Endothelial cell of umbilical vein (primary cell): ENCODE measurements at regions not wholly inside any gene's neighbourhood (a gene's known extent, or its start where the extent isn't known, plus 50 kb on each side); places are given as distances from the start of the nearest gene placed in this dataset.

Source experiments
- BruUV-seq: library from RNA; stranded (reverse); fragments of 400-500 nt; replicated peaks from 2 replicates; lab custom pipeline; 2021; lab: Mats Ljungman, UMichigan
- CTCF ChIA-PET: fragments of 300-600, 350-600 bp; sonication (Branson Sonifier 250); formaldehyde crosslinking; loops from one replicate; lab custom pipeline; 2021; ENCODE audit warnings: antibody characterized with exemption, inconsistent platforms; lab: Charles Lee
- POLR2A ChIA-PET: fragments of 300-600, 350-600 bp; sonication (Branson Sonifier 250); formaldehyde crosslinking; loops from one replicate; lab custom pipeline; 2021; ENCODE audit warnings: antibody characterized with exemption, inconsistent platforms; lab: Charles Lee
- DNase-seq: peaks from one replicate; pipeline ENCODE4 v3.0.0-alpha.2; 2011; ENCODE audit warnings: low read depth, low spot score
- FAIRE-seq: peaks from 2 replicates; lab custom pipeline; 2011; peaks lifted over from hg19 to GRCh38; lab: Jason Lieb, UNC
- H2AFZ ChIP-seq: 2 replicates; pipeline ENCODE4 v1.6.0; 2012; ENCODE audit warnings: low read depth, low read length, control low read depth, inconsistent platforms
- H3K27ac ChIP-seq: 2 replicates; pipeline ENCODE4 v1.5.1; 2011; ENCODE audit warnings: low read depth, mild to moderate bottlenecking, control low read depth, low read length, moderate library complexity; ENCODE audit not compliant: insufficient read depth
- H3K27me3 ChIP-seq, 2 experiments: 2 replicates each; pipeline versions ENCODE4 v1.6.0 to v1.6.1; 2011; ENCODE audit warnings: low read length in 2 of 2, mixed read lengths in 1 of 2; ENCODE audit not compliant: control insufficient read depth in 2 of 2, insufficient read depth in 2 of 2
- H3K36me3 ChIP-seq, 2 experiments: 2 replicates in 1 of 2; 3 replicates in 1 of 2; pipeline ENCODE4 v1.5.1; 2011; ENCODE audit warnings: low read length in 2 of 2, mild to moderate bottlenecking in 1 of 2, moderate library complexity in 1 of 2; ENCODE audit not compliant: control insufficient read depth in 2 of 2, insufficient read depth in 2 of 2; ENCODE audit errors: extremely low read depth in 1 of 2
- H3K4me1 ChIP-seq: 3 replicates; pipeline ENCODE4 v1.5.1; 2011; ENCODE audit warnings: mild to moderate bottlenecking, low read length; ENCODE audit not compliant: control insufficient read depth, insufficient read depth; ENCODE audit errors: extremely low read depth
- H3K4me2 ChIP-seq: 2 replicates; pipeline ENCODE4 v1.6.1; 2011; ENCODE audit warnings: low read length, control low read depth, mixed read lengths; ENCODE audit not compliant: insufficient read depth
- H3K4me3 ChIP-seq, 3 experiments: fragments of 200-600 bp in 1 of 3; sonication (generic), shearing (Covaris generic) in 1 of 3; replicated peaks in 1 of 3; 2 replicates each; pipeline ENCODE4 v1.5.1; 2011 to 2016; ENCODE audit warnings: control low read depth in 3 of 3, low read length in 3 of 3, mild to moderate bottlenecking in 2 of 3, inconsistent platforms in 1 of 3, low read depth in 1 of 3, moderate library complexity in 1 of 3; ENCODE audit not compliant: insufficient read depth in 1 of 3
- H3K79me2 ChIP-seq: 2 replicates; pipeline ENCODE4 v1.6.0; 2012; ENCODE audit warnings: low read length, inconsistent platforms; ENCODE audit not compliant: control insufficient read depth, insufficient read depth
- H3K9ac ChIP-seq: replicated peaks from 2 replicates; pipeline ENCODE3; 2011; ENCODE audit warnings: low read length, control low read depth; ENCODE audit not compliant: insufficient read depth; ENCODE audit errors: extremely low read depth
- H3K9me1 ChIP-seq: replicated peaks from 3 replicates; pipeline ENCODE4 v1.6.0; 2011; ENCODE audit warnings: mild to moderate bottlenecking, low read length; ENCODE audit not compliant: control insufficient read depth, insufficient read depth; ENCODE audit errors: extremely low read depth
- H3K9me3 ChIP-seq: replicated peaks from 2 replicates; pipeline ENCODE4 v1.5.1; 2012; ENCODE audit warnings: low read length, inconsistent platforms; ENCODE audit not compliant: control insufficient read depth, insufficient read depth
- H4K20me1 ChIP-seq: replicated peaks from 2 replicates; pipeline ENCODE3; 2011; ENCODE audit warnings: mild to moderate bottlenecking, low read length; ENCODE audit not compliant: control insufficient read depth, insufficient read depth; ENCODE audit errors: extremely low read depth
- CTCF ChIP-seq, 2 donors: IDR thresholded peaks; 1 replicate in 1 of 2; 2 replicates in 1 of 2; pipeline ENCODE4 v1.5.1; 2011; ENCODE audit warnings: low read length in 2 of 2, mild to moderate bottlenecking in 2 of 2, moderate library complexity in 2 of 2, control low read depth in 1 of 2, inconsistent platforms in 1 of 2, low read depth in 1 of 2; ENCODE audit not compliant: insufficient read depth in 1 of 2; ENCODE audit errors: extremely low read depth in 1 of 2
- EZH2 ChIP-seq: IDR thresholded peaks from 2 replicates; pipeline ENCODE4 v1.6.1; 2012; ENCODE audit warnings: borderline replicate concordance, low read depth, mild to moderate bottlenecking, moderate library complexity, low read length, inconsistent platforms; ENCODE audit not compliant: severe bottlenecking
- FOS ChIP-seq: IDR thresholded peaks from 2 replicates; pipeline ENCODE4 v1.6.1; 2011; ENCODE audit warnings: mild to moderate bottlenecking, low read length, moderate library complexity, borderline replicate concordance; ENCODE audit not compliant: insufficient read depth
- GATA2 ChIP-seq: IDR thresholded peaks from 2 replicates; pipeline ENCODE4 v1.7.0; 2011; ENCODE audit warnings: low read depth, mild to moderate bottlenecking, moderate library complexity, mixed read lengths, low read length; ENCODE audit not compliant: insufficient read length, insufficient read depth
- JUN ChIP-seq: IDR thresholded peaks from 2 replicates; pipeline ENCODE4 v1.6.1; 2011; ENCODE audit warnings: borderline replicate concordance, low read depth; ENCODE audit not compliant: insufficient read length, insufficient read depth
- MAX ChIP-seq: IDR thresholded peaks from 2 replicates; pipeline ENCODE4 v1.6.1; 2011; ENCODE audit not compliant: insufficient read depth, insufficient read length
- MYC ChIP-seq: IDR thresholded peaks from one replicate; pipeline ENCODE4 v1.6.1; 2011; ENCODE audit warnings: mild to moderate bottlenecking, low read depth, low read length
- POLR2A ChIP-seq: IDR thresholded peaks from 2 replicates; pipeline ENCODE4 v1.6.1; 2012; ENCODE audit warnings: low read depth, mild to moderate bottlenecking, control low read depth, low read length
- POLR2AphosphoS5 ChIP-seq: IDR thresholded peaks from 2 replicates; pipeline ENCODE4 v1.6.1; 2012; ENCODE audit warnings: low read depth, mild to moderate bottlenecking, control low read depth, low read length, moderate library complexity; ENCODE audit not compliant: insufficient read depth
- dilution Hi-C: fragments of 300-500 bp; cut with MboI; formaldehyde crosslinking; loops from one replicate; pipeline ENCODE4 v1.15.0; 2019; ENCODE audit warnings: low sequenced_read_pairs; ENCODE audit not compliant: extremely low pct_ligation_motif_present
- intact Hi-C: fragments of 100-400 bp; cut with micrococcal nuclease; formaldehyde crosslinking; loops from one replicate; pipeline ENCODE4 v1.10.0; 2022

GRCh38 chr4:26050212-26050643 lies 136.2 kb downstream of the SMIM20 start:
- Histone ChIP-seq H2AFZ (no peak overlapping the region), H3K4me1 (no peaks in the 10 kb centered on the region), H3K27ac (no peak overlapping the region), H4K20me1 (no peaks in the 10 kb centered on the region), H3K27me3 (no peaks in the 10 kb centered on the region), H3K9me3 (no peaks in the 10 kb centered on the region), H3K9me1 (no peaks in the 10 kb centered on the region), H3K9ac (no peak overlapping the region), H3K4me2 (no peak overlapping the region), H3K4me3 (no peak overlapping the region), H3K79me2 (no peaks in the 10 kb centered on the region), H3K36me3 (no peaks in the 10 kb centered on the region)
- DNase-seq (no peak), FAIRE-seq (no peak)
- ChIA-PET CTCF (interaction anchor here (1.5 kb wide), 1 partner anchor 63 kb away, joined by 4 read pairs; no protein-coding TSS in a partner anchor), POLR2A (no interaction called here)
- dilution Hi-C loops = no loop called here
- no TSS peak for BruUV-seq
- intact Hi-C loops = no loop called here
- TF ChIP-seq POLR2AphosphoS5 (no peak), CTCF (IDR thresholded peaks at IDR 0.05; ENCODE audit: extremely low read depth in 1 of 2, insufficient read depth in 1 of 2, low read depth in 1 of 2, low read length in 2 of 2) (no peak), GATA2 (no peak), FOS (no peak), JUN (no peak), MYC (no peak), POLR2A (no peak), MAX (no peak), EZH2 (no peak)
